AG09309 (cell line): ENCODE measurements at regions not wholly inside any gene's neighbourhood (a gene's known extent, or its start where the extent isn't known, plus 50 kb on each side); places are given as distances from the start of the nearest gene placed in this dataset.

ENCODE experiments used
- DNase-seq: peaks from one replicate; pipeline ENCODE4 v3.0.0-alpha.2; 2010; ENCODE audit warnings: low read depth
- H3K4me3 ChIP-seq: 2 replicates; pipeline ENCODE4 v1.5.1; 2011; ENCODE audit warnings: mild to moderate bottlenecking, low read depth, low read length, moderate library complexity; ENCODE audit not compliant: control insufficient read depth
- CTCF ChIP-seq: IDR thresholded peaks from 2 replicates; pipeline ENCODE4 v1.5.1; 2011; ENCODE audit warnings: mild to moderate bottlenecking, low read depth, low read length, inconsistent platforms; ENCODE audit not compliant: insufficient read depth, control insufficient read depth; ENCODE audit errors: missing control alignments

DNA sequence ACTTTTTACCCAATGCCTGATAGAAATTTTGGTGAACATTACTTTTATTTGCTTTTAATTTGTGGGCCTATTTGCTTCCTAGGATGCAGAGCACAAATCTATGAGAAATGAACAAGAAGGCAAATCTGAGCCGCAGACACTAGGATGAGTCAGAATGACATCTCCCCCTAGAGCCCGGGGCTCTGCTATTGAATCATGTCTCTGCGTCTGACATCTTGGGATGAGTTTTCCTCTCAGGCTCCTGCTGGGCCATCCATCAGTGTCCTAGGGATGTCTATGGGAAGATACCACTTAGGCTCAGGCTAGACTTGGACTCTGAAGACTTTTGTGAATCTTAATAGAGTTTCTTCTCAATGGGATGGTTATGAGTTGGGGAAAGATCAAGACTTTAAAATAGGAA, 157.3 kb upstream of the MTPN start:
- no peak overlapping the region for H3K4me3 ChIP-seq
- no peak for DNase-seq
- TF ChIP-seq CTCF, result no peak

DNA sequence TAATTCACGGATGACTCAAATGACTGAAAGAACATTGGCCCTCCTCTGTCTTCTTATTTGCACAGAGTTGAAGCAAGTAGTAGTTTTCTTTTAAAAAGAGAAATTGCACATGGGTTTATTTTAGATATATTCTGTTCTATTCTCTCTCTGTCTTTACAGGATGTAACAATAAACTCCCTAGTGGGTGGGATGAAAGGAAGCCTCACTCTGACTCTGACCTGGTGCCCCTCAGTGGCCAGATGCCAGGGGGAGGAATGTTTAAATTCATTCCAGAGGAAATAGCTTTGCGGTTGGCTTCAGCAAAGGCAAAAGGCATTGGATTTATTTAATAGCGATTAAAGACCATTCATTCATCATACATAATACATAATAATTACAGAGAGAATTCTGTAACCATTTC, 156.4 kb upstream of the MTPN start:
- no peak overlapping the region for H3K4me3 ChIP-seq
- no peak for DNase-seq
- no peak for TF ChIP-seq CTCF

DNA sequence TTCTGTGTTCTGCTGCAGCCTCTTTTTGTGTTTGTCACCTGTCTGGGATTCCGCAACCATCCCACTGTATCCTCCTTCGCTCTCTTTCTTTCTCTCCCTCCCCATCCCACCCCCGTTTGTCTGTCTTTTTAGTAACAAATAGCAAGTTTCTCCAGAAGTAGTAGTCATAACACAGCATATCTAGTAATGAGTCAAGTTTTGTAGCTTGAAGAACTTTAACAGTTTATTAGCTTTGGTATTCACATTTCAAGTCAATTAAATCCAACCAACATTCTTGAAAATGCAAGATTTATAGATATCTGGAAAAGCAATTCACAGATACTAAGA, 154.1 kb upstream of the MTPN start:
- TF ChIP-seq CTCF, result no peak
- DNase-seq, result no peak
- H3K4me3 ChIP-seq, result no peak overlapping the region

GRCh38 chr7:136130511-136131303, 153.5 kb upstream of the MTPN start:
- TF ChIP-seq CTCF, result no peak
- H3K4me3 ChIP-seq, result no peak overlapping the region
- no peak for DNase-seq

- no peak overlapping the region for H3K4me3 ChIP-seq
- TF ChIP-seq CTCF, result no peak
- no peak for DNase-seq
Observed at GRCh38 chr7:136128050-136128449, 150.9 kb upstream of the MTPN start.

DNA sequence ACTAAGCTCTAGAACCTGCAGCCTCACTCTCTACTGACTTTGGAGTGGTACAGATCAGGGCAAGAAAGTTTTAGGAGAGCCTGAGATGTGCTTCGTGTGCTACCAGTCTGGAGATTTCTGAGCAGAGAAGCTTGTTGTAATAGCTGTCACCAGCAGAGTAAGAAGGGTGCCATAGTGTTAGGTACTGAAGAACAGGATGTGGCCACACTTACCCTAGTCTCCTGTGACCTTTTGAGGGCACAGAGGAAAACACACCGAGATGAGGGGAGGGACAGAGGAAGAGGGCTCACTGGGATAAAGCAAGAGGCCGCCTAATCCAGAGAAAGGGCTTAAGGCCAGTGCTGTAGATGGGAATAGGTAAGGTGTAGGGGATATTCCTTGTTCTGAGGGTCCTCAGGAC, 146.2 kb upstream of the MTPN start:
- TF ChIP-seq CTCF, result no peak
- no peak overlapping the region for H3K4me3 ChIP-seq
- no peak for DNase-seq
